Suprapubic skin (tissue), 4 donors: ENCODE measurements at regions not wholly inside any gene's neighbourhood (a gene's known extent, or its start where the extent isn't known, plus 50 kb on each side); places are given as distances from the start of the nearest gene placed in this dataset.

ENCODE experiments used
- CTCF ChIP-seq, 2 donors: fragments of 200-600 bp in 1 of 2; fragments of 450-650 bp in 1 of 2; sonication (generic) in 1 of 2; IDR thresholded peaks; one replicate each; pipeline ENCODE4 v1.5.1; 2016 to 2019; ENCODE audit warnings: antibody characterized with exemption in 2 of 2, mild to moderate bottlenecking in 1 of 2, moderate library complexity in 1 of 2
- POLR2A ChIP-seq, 2 donors: fragments of 450-650 bp; IDR thresholded peaks; one replicate each; pipeline ENCODE4 v1.6.1; 2017; ENCODE audit warnings: antibody characterized with exemption in 2 of 2, mild to moderate bottlenecking in 2 of 2, moderate library complexity in 2 of 2
- POLR2AphosphoS5 ChIP-seq, 3 donors: sonication (generic); formaldehyde crosslinking; IDR thresholded peaks; one replicate each; pipeline ENCODE4 v1.6.1; 2017; ENCODE audit warnings: antibody characterized with exemption in 3 of 3

- TF ChIP-seq CTCF (IDR thresholded peaks at IDR 0.05) (no peak), POLR2A (IDR thresholded peaks at IDR 0.05) (no peak), POLR2AphosphoS5 (IDR thresholded peaks at IDR 0.05) (no peak)
These were observed 155.6 kb upstream of the IER5L start for GRCh38 chr9:129333617-129334104.
